Subcutaneous abdominal adipose tissue (tissue), 5 donors: ENCODE measurements at regions not wholly inside any gene's neighbourhood (a gene's known extent, or its start where the extent isn't known, plus 50 kb on each side); places are given as distances from the start of the nearest gene placed in this dataset.

ENCODE experiments used
- H3K27ac ChIP-seq: one replicate; pipeline ENCODE4 v1.7.0; 2013; ENCODE audit warnings: low read depth, mild to moderate bottlenecking, inconsistent platforms, low read length, moderate library complexity
- H3K27me3 ChIP-seq, 5 donors: one replicate each; pipeline ENCODE4 v1.7.0; 2013; ENCODE audit warnings: low read length in 5 of 5, inconsistent platforms in 1 of 5; ENCODE audit not compliant: control insufficient read depth in 5 of 5, insufficient read depth in 4 of 5
- H3K36me3 ChIP-seq, 5 donors: one replicate each; pipeline ENCODE4 v1.7.0; 2013; ENCODE audit warnings: low read length in 5 of 5; ENCODE audit not compliant: control insufficient read depth in 5 of 5, insufficient read depth in 5 of 5
- H3K4me1 ChIP-seq, 5 donors: one replicate each; pipeline ENCODE4 v1.7.0; 2013; ENCODE audit warnings: low read length in 5 of 5, mild to moderate bottlenecking in 3 of 5, moderate library complexity in 1 of 5; ENCODE audit not compliant: control insufficient read depth in 5 of 5, insufficient read depth in 5 of 5
- H3K4me3 ChIP-seq, 5 donors: one replicate each; pipeline ENCODE4 v1.7.0; 2013; ENCODE audit warnings: low read length in 5 of 5, low read depth in 1 of 5
- H3K9ac ChIP-seq, 5 donors: one replicate each; pipeline ENCODE4 v1.7.0; 2013; ENCODE audit warnings: low read length in 5 of 5, mild to moderate bottlenecking in 4 of 5, moderate library complexity in 3 of 5
- H3K9me3 ChIP-seq, 5 donors: one replicate each; pipeline ENCODE4 v1.7.0; 2013; ENCODE audit warnings: low read length in 5 of 5; ENCODE audit not compliant: control insufficient read depth in 5 of 5
- donor health status: healthy.
- donor health status: healthy.
- donor health status: healthy.
- donor health status: healthy.
- donor health status: healthy.

DNA sequence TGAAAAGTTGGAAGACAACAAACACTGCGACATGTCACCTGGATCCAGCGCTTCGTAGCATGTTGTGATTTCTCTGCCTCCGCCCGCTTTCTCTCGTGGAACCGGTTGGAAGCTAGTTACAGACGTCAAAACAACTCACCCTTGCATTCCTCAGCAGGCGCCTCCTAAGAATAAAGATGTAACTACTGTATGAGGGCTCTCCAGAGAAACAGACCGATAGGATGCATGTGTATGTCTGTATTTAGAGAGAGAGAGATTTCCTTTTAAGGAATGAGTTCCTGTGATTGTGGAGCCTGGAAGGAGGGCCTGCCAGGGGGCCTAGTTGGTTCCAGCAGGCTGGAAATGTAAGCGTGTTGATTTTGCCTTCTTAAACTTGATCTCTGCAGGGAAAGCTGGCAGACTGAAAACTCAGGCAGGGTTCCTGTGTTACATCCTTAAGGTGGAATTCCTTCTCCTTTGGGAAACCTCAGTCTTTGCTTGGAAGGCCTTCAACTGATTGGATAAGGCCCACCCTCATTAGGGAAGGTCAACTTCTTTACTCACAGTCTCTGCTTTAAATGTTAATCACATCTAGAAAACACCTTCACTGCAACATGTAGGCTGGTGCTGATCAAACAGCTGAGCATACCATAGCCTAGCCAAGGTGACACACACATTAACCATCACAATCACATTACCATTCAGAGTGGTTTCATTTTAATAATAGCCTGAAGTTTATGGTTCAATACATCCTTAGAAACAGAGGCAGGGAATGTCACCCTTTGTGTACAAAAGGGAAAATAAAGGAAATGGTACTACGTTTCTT lies 163.8 kb downstream of the SYK start:
- Histone ChIP-seq H3K4me3 (no peak overlapping the region), H3K27me3 (peaks cover 0 to 5% (median 2%) of the 10 kb centered on the region in 5 donors), H3K9me3 (no peaks in the 10 kb centered on the region), H3K9ac (no peak overlapping the region), H3K4me1 (peaks cover 0 to 13% (median 9%) of the 10 kb centered on the region in 5 donors), H3K27ac (no peak overlapping the region), H3K36me3 (no peaks in the 10 kb centered on the region)

- Histone ChIP-seq H3K27ac (no peak overlapping the region), H3K36me3 (no peaks in the 10 kb centered on the region), H3K9me3 (no peaks in the 10 kb centered on the region), H3K4me1 (peaks cover 0 to 8% (median 7%) of the 10 kb centered on the region in 5 donors), H3K9ac (no peak overlapping the region), H3K27me3 (peaks cover 0 to 5% (median 2%) of the 10 kb centered on the region in 5 donors), H3K4me3 (no peak overlapping the region)
These were observed 164.3 kb downstream of the SYK start for GRCh38 chr9:90966031-90966290.

GRCh38 chr9:90966480-90967144 lies 165.0 kb downstream of the SYK start:
- peaks cover 0 to 5% (median 2%) of the 10 kb centered on the region in 5 donors for H3K27me3 ChIP-seq
- no peak overlapping the region for H3K4me3 ChIP-seq
- no peaks in the 10 kb centered on the region for H3K36me3 ChIP-seq
- H3K4me1 ChIP-seq = peaks cover 0 to 1% (median under 1%) of the 10 kb centered on the region in 5 donors
- H3K27ac ChIP-seq = no peak overlapping the region
- H3K9me3 ChIP-seq = no peaks in the 10 kb centered on the region
- no peak overlapping the region for H3K9ac ChIP-seq

DNA sequence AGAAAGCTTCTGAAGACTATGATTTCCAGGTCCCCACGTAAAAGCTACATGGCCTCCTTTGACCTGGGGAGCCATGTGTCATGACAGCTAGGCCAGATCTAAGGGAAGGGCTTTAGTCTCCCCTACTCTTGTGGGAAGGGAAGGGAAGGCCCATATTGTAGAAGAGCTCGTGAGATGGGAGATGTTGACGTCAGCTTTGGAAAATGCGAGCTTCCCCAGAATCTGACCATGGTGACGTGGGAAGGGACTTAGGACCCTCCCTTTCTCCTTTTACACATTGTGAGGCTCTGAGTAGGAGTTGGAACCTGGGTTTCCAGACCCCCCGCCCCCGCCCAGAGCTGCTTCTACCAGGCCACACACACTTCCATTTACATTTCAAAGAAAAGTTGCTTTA lies 165.5 kb downstream of the SYK start:
- Histone ChIP-seq H3K27ac (no peak overlapping the region), H3K27me3 (peaks cover 0 to 5% (median 2%) of the 10 kb centered on the region in 5 donors), H3K9me3 (no peaks in the 10 kb centered on the region), H3K4me1 (no peaks in the 10 kb centered on the region), H3K4me3 (no peak overlapping the region), H3K9ac (no peak overlapping the region), H3K36me3 (no peaks in the 10 kb centered on the region)

GRCh38 chr9:90969021-90969675 lies 167.5 kb downstream of the SYK start:
- H3K27ac ChIP-seq = no peak overlapping the region
- no peak overlapping the region for H3K9ac ChIP-seq
- H3K4me1 ChIP-seq = peaks cover 0 to 3% (median 0%) of the 10 kb centered on the region in 5 donors
- H3K27me3 ChIP-seq = peaks cover 0 to 5% (median under 1%) of the 10 kb centered on the region in 5 donors
- H3K36me3 ChIP-seq = no peaks in the 10 kb centered on the region
- H3K4me3 ChIP-seq = no peak overlapping the region
- H3K9me3 ChIP-seq = no peaks in the 10 kb centered on the region

DNA sequence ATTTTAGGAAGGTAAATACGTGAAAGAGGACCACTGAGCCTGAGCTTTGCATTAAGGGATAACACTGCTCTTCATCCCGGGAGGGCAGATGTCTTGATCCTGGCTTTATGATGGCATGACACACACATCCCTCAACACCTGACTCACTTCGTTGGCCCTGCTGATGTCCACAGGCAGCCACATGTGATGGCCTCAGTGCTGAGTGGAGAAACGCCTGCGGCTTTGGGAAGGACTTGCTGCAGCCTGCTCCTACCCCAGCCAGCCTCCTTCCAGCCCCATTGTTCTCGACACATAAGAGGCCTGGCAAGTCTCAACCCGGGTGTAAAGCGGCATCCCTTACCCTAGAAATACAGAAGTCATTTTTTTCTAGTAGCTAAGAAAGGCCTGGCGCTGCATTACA lies 169.0 kb downstream of the SYK start:
- Histone ChIP-seq H3K27me3 (peaks cover 0 to 2% (median 0%) of the 10 kb centered on the region in 5 donors), H3K36me3 (no peaks in the 10 kb centered on the region), H3K27ac (no peak overlapping the region), H3K4me1 (peaks cover 0 to 3% (median 0%) of the 10 kb centered on the region in 5 donors), H3K4me3 (no peak overlapping the region), H3K9ac (no peak overlapping the region), H3K9me3 (no peaks in the 10 kb centered on the region)

DNA sequence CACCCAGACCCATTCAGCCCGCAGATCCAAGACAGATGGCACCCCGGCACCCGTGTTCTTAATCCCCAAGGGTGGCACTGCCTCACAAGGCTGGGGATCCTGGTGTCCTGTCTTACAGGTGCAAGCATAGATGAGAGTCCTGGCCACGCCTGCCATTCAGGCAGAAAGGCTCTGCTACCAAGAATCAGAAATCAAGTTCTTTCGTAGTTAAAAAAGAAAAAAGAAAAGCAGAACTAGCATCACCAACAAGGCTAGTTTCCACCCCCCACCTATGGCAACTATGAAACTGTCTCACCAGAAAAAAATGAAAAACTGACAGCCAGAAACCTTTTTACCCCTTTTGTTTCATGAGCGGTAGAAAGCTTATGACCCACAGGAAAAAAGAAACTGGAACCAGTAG lies 170.4 kb downstream of the SYK start:
- peaks cover 0 to 4% (median 0%) of the 10 kb centered on the region in 5 donors for H3K27me3 ChIP-seq
- H3K4me1 ChIP-seq = peaks cover 0 to 3% (median 0%) of the 10 kb centered on the region in 5 donors
- no peak overlapping the region for H3K4me3 ChIP-seq
- H3K9me3 ChIP-seq = no peaks in the 10 kb centered on the region
- H3K36me3 ChIP-seq = no peaks in the 10 kb centered on the region
- no peak overlapping the region for H3K9ac ChIP-seq
- no peak overlapping the region for H3K27ac ChIP-seq

DNA sequence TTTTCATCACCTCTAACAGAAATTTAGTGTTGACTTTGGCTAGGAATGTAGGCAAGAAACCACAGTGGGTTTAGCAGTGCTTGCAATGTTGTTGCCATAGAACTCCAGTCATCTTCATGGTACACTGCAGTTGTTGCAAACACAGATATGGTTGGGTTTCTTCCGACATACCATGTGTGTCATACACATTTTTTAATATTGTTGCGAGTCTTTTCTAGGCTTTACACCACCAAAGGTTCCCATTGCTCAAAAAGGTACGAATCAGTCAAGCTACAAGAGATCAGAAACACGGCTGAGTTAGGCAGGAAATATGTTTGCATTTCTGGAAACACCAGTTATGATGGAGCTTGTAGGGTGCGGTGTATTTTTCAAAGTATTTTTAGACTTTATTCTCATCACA lies 172.4 kb downstream of the SYK start:
- no peak overlapping the region for H3K4me3 ChIP-seq
- H3K9me3 ChIP-seq = no peaks in the 10 kb centered on the region
- no peak overlapping the region for H3K27ac ChIP-seq
- H3K4me1 ChIP-seq = peaks cover 0 to 3% (median 0%) of the 10 kb centered on the region in 5 donors
- H3K36me3 ChIP-seq = no peaks in the 10 kb centered on the region
- peaks cover 0 to 4% (median 0%) of the 10 kb centered on the region in 5 donors for H3K27me3 ChIP-seq
- no peak overlapping the region for H3K9ac ChIP-seq

DNA sequence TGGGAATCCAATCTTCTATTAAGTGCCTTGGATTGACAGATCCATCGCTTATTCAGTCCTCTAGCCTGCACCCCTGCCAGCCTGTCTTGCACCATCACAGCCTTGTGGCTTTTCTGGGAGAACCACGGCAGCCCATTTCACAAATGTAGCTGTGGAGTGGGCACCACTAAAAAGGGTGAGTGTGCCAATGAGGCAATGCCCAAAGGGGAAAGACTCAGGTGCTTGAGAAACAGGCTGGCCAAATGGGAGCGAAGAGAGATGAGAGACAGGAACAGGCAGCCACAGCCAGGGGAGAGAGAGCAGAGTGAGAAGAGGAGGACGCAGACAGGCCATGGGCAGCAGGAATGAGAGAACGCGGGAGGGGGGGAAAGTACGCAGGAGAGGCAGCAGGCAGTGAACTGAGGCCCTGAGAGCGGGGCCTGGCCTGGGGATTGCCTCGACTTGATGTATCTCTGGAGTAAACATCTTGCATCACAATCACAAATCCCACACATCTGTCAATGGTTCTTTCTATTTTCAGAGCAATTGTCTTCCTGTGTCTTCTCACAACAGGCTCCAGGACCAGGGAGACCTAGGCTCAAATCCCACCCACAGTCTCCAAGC lies 173.1 kb downstream of the SYK start:
- no peak overlapping the region for H3K4me3 ChIP-seq
- no peaks in the 10 kb centered on the region for H3K9me3 ChIP-seq
- H3K9ac ChIP-seq = no peak overlapping the region
- peaks cover 0 to 3% (median 0%) of the 10 kb centered on the region in 5 donors for H3K4me1 ChIP-seq
- H3K27ac ChIP-seq = no peak overlapping the region
- H3K27me3 ChIP-seq = peaks cover 0 to 4% (median 0%) of the 10 kb centered on the region in 5 donors
- no peaks in the 10 kb centered on the region for H3K36me3 ChIP-seq
